Stimulated activated CD4-positive, alpha-beta T cell treated with anti-CD3 and anti-CD28 coated beads, TNF-alpha, amount 100 ng/mL, for 4 hours (primary cell): ENCODE measurements at regions not wholly inside any gene's neighbourhood (a gene's known extent, or its start where the extent isn't known, plus 50 kb on each side); places are given as distances from the start of the nearest gene placed in this dataset.

ENCODE experiments used
- DNase-seq, 3 experiments: peaks; one replicate each; pipeline ENCODE4 v3.0.0-alpha.2; 2020; ENCODE audit warnings: low read depth in 3 of 3

GRCh38 chr2:199025146-199025545 is 432.6 kb downstream of the SATB2 start:
- DNase-seq = no peak

- DNase-seq = no peak
Measured at GRCh38 chr2:199024224-199024623, 433.5 kb downstream of the SATB2 start.

- DNase-seq = no peak
Measured at GRCh38 chr2:199019898-199020507, 437.7 kb downstream of the SATB2 start.

GRCh38 chr2:199018826-199019225 is 438.9 kb downstream of the SATB2 start:
- DNase-seq = no peak

GRCh38 chr2:199015072-199015471 is 442.7 kb downstream of the SATB2 start:
- no peak for DNase-seq

- DNase-seq = no peak
Measured at GRCh38 chr2:199014226-199014625, 443.5 kb downstream of the SATB2 start.

- DNase-seq = no peak
Measured at GRCh38 chr2:199011908-199012307, 445.8 kb downstream of the SATB2 start.

- DNase-seq = no peak
Measured at GRCh38 chr2:198994678-198995077, 463.1 kb downstream of the SATB2 start.

- DNase-seq = no peak
Measured at GRCh38 chr2:198991431-198991830, 466.3 kb downstream of the SATB2 start.

- no peak for DNase-seq
Measured at GRCh38 chr2:198975779-198976178, 482.0 kb downstream of the SATB2 start.

- DNase-seq = no peak
Measured at GRCh38 chr2:198973785-198974184, 484.0 kb downstream of the SATB2 start.

GRCh38 chr2:198973181-198973580 is 484.6 kb downstream of the SATB2 start:
- no peak for DNase-seq

- DNase-seq = no peak
Measured at GRCh38 chr2:198968545-198968944, 489.2 kb downstream of the SATB2 start.

GRCh38 chr2:198966269-198966668 is 491.5 kb downstream of the SATB2 start:
- DNase-seq = no peak

- no peak for DNase-seq
Measured at GRCh38 chr2:198961547-198961946, 496.2 kb downstream of the SATB2 start.

GRCh38 chr2:198957181-198957580 is 500.6 kb downstream of the SATB2 start:
- DNase-seq = no peak

GRCh38 chr2:198953328-198953727 is 504.4 kb downstream of the SATB2 start:
- no peak for DNase-seq

GRCh38 chr2:198950803-198951202 is 506.9 kb downstream of the SATB2 start:
- no peak for DNase-seq

- DNase-seq = no peak
Measured at GRCh38 chr2:198945496-198945895, 512.2 kb downstream of the SATB2 start.

GRCh38 chr2:198930170-198930569 is 527.6 kb downstream of the SATB2 start:
- DNase-seq = no peak

GRCh38 chr2:198928026-198928425 is 529.7 kb downstream of the SATB2 start:
- no peak for DNase-seq

- no peak for DNase-seq
Measured at GRCh38 chr2:198917926-198918720, 539.6 kb downstream of the SATB2 start.

GRCh38 chr2:198917275-198917674 is 540.5 kb downstream of the SATB2 start:
- DNase-seq = no peak
